HG03196 (cell line): ENCODE measurements at regions not wholly inside any gene's neighbourhood (a gene's known extent, or its start where the extent isn't known, plus 50 kb on each side); places are given as distances from the start of the nearest gene placed in this dataset.

ENCODE experiments used
- ATAC-seq: cut with Tn5 transposase; IDR thresholded peaks from one replicate; pipeline ENCODE4 v1.9.1; 2021; ENCODE audit not compliant: unreplicated experiment

GRCh38 chr5:56494300-56494731, 261.2 kb upstream of the ANKRD55 start:
- ATAC-seq: no peak

DNA sequence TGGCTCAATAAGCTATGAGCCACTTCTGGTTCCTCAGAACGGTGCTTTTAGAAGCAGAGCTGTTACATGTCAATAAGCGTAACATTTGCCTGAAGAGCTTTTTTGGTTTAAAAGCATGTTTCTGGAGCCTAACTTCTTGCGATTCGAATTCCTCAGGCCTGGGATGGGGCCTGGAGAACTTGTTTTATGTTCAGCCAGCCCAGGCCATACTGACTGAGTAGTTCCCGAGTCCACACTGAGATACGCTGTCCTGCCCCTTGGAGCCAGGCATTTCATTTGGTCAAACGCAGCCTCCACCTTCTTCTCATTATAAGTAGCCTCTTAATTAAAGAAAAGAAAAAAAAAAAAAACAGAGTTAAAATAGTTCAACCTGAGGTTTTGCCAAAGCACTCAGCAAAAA, 260.6 kb upstream of the ANKRD55 start:
- ATAC-seq: no peak

GRCh38 chr5:56493308-56493707, 260.2 kb upstream of the ANKRD55 start:
- ATAC-seq: no peak

GRCh38 chr5:56492812-56493211, 259.7 kb upstream of the ANKRD55 start:
- ATAC-seq: no peak

DNA sequence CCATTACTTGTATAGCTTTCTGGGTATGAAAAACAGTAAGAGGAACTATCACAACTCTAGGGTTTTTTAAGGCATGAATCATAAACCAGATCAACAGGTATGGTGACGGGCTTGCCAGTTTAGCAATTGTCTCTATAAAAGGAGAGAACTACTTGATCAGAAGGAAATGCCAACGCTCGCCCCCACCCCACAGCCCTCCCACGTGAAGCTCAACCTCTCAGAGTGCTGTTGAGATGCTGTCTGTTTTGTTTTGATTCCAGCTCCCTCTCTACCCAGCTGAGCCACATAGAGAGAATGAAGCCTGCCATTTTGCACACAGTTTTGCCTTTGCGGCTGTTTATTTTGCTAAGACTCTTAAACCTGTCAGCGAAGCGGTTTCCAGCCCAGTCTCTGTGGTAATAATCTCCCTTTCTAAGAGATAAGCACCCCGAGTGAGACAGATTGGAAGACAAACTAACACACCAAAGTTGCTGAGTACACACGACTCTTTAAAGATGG, 257.9 kb upstream of the ANKRD55 start:
- ATAC-seq: no peak

- ATAC-seq: no peak
Observed at GRCh38 chr5:56489272-56489671, 256.1 kb upstream of the ANKRD55 start.

DNA sequence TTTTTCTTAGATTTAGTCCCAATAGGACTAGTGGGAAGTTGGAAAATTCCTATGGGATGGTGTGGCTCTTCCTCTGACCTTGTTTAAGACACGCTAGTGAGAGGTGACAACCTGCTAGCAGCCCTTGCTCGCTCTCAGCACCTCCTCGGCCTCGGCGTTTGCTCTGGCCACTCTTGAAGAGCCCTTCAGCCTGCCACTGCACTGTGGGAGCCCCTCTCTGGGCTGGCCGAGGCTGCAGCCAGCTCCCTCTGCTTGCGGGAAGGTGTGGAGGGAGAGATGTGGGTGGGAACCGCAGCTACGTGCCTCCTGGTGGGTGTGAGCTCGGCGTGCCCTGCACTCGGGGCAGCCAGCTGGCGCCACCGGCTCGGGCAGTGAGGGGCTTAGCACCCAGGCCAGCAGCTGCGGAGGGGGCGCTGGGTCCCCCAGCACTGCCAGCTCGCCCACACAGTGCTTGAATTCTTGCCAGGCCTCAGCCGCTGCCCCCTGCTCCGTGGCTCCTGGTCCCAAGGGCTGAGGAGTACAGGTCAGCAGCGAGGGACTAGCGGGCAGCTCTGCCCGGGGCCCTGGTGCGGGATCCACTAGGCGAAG, 254.5 kb upstream of the ANKRD55 start:
- no peak for ATAC-seq

- no peak for ATAC-seq
Observed at GRCh38 chr5:56482363-56482762, 249.2 kb upstream of the ANKRD55 start.

DNA sequence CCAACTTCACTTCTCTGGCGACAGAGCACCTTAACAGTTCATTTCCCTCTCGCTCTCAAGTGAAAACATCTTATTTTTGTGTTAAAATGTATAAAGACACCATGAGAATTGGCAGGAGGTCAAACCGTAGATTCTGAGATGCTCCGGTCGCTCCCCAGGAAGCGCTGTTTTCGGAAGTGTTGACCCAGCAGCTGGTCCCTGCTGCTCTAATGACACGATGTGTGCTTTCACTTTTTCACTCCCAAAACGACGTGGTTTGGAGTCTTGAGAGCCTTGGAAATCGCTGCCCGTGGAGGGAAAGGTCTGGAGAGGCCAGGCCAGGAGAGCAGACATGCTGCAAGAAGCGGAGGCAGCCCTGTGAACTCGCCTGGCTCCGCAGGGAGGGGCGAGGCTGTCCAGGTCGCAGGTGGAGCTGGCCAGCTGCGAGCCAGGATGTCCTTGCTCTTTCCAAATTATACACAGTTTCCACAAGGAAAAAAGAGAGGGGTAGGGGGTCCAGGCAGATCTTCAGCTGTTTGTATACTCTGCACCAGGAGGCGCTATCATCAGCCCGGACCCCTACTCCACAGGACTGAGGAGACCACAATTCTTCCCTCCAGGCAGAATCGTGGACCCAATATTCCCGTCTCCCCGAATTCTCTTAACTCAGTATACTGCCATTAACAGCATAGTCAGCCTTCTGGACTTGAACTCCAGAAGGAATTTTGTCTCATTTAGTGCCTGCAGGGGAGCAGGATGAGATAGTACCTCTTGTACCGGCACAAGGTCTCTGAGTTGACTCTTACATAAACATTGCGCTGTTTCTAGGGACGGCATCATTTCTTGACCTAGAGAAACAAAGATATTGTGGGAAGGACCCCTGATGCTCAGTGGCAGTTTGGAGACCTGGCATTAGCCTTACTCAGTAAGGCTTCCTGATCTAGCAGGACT, 248.6 kb upstream of the ANKRD55 start:
- ATAC-seq: no peak

DNA sequence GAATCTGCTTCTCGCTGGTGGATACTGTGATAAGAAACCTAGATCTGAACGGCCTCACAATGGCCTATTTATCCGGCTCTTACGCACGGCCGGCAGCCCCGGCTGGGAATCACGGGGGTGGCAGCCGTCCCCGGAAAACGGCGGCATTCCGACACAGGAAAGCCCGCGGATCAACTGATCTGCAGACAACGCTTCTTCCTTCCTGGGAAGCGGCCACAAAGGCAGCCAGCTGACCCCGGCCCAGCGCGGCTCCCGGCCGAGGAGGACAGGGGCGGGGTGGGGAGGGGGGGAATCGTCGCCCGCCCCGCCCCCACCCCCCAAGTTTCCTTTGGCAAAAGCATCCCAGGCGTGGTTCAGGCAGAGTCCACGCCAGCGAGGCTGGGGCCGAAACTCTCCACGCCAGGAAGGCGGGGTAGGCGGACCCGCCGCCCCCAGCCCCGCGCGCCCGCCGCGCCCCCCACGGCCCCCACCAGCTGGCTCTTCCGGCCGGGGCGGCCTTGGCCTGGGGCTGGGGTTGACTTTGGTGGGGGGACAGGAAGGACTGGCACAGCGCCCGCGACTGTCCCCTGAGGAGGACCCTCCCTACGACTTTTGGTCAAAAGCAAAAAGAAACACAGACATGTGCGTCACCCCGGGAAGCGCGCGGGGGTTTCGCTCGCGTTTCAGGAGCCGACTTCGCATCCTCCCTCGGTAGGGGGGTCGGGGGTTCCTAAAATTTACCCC, 247.7 kb upstream of the ANKRD55 start:
- ATAC-seq: no peak

DNA sequence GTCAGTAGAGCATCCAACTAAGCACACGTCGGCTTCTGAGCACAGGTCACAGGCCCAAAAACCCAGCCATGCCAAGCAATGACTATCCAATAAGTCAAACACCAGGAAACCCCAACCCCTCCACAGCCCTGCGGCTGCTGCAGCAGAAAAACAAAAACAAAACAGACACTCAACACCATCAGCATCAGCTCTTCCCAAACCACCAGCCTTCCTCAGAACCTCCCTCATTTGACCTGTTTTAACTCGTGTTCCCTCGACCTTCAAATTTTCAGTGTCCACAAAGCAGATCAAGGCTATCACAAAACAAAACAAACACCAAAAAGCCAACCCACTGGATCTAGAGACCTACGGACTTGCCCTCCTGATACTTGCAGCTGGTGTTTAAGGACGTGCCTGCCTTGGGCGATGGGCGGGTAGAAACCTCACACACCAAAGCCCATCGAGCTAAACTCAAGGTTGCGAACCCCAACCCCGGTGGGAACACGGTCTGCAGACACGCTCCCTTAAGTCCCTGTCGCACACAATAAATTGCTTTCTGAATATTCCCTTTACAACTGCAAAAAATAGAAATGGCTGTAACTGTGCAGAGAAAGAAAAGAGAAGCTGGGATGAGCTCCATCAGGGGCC, 247.1 kb upstream of the ANKRD55 start:
- ATAC-seq: no peak

DNA sequence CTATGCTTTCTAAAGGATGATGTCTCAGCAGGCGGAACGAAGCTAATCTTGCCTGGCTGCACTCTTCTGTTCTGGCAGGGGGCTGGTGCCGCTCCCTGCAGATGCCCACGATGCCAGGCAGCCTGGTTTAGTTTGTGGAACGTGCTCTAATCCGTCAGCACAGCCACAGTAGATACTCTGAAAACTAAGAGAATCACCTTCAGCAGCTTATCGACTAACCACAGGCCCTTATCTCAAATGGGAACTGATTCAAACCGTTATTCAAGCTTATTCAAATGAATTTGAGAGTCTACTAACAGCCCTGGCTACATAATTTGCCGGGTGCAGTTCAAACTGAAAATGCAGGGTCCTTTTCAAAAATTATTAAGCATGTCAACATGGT, 246.6 kb upstream of the ANKRD55 start:
- no peak for ATAC-seq

GRCh38 chr5:56479126-56479525, 246.0 kb upstream of the ANKRD55 start:
- ATAC-seq: no peak

DNA sequence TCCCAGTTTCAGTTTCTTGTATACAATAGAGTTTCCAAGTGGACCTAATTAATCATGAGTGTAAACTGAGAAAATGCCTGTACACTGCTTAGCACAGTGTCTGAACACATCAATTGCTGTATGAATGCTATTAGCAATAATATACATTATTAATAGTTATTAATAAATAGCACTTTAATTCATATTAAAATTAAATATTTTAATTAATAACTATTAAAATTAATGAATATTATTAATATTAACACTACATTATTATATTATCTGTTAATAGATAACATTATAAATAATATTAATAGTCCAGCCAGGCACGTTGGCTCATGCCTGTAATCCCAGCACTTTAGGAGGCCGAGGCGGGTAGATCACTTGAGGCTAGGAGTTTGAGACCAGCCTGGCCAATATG, 244.9 kb upstream of the ANKRD55 start:
- no peak for ATAC-seq

- no peak for ATAC-seq
Observed at GRCh38 chr5:56476487-56476856, 243.3 kb upstream of the ANKRD55 start.

- ATAC-seq: no peak
Observed at GRCh38 chr5:56475689-56476486, 242.8 kb upstream of the ANKRD55 start.

DNA sequence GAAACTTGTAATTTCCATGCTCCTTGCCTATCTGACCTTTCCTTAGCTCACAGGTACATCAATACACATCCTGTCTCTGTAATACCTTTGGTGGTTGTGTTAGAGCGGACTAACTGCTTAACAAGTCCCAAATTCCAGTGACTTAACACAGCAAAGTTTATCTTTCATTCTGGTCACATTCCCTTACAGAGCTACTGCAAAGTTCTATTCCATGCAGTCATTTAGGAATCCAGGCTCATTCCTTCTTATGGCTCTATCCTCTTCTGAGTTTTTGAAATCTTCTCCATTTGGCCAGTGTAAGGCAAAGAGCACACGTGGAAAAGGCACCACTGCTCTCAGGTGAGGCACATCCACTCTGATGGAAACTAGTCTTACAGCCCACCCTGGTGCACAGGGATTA, 238.6 kb upstream of the ANKRD55 start:
- ATAC-seq: no peak

GRCh38 chr5:56470007-56470406, 236.9 kb upstream of the ANKRD55 start:
- no peak for ATAC-seq

- ATAC-seq: no peak
Observed at GRCh38 chr5:56468277-56468676, 235.1 kb upstream of the ANKRD55 start.

- ATAC-seq: no peak
Observed at GRCh38 chr5:56467176-56467717, 234.1 kb upstream of the ANKRD55 start.
